K562 (cell line): ENCODE measurements at regions not wholly inside any gene's neighbourhood (a gene's known extent, or its start where the extent isn't known, plus 50 kb on each side); places are given as distances from the start of the nearest gene placed in this dataset.
A peak's percentile ranks its signal among the peaks of the same experiment; 100 is the strongest.
"Not testable (repeated sequence)": the region's sequence is repeated elsewhere in the genome, so short reads cannot be mapped to it uniquely, and the experiment has no call there.

ENCODE experiments used
- ATAC-seq: fragments of 200-7000 bp; cut with Tn5 transposase; 3 replicates; pipeline ENCODE4 v1.9.1; 2020; ENCODE audit warnings: moderate library complexity
- BruUV-seq: library from RNA; stranded (reverse); fragments of 400-500 nt; replicated peaks from 2 replicates; lab custom pipeline; 2021; lab: Mats Ljungman, UMichigan
- CTCF ChIA-PET: fragments of 300-600 bp; formaldehyde crosslinking; extraction: SDS; loops from one replicate; lab custom pipeline; 2021; ENCODE audit warnings: low intra/inter-chr PET ratio; lab: Yijun Ruan, JAX
- POLR2A ChIA-PET: fragments of 300-600, 350-650 bp; sonication (Branson Sonifier 250); formaldehyde crosslinking; extraction: SDS; loops from one replicate; lab custom pipeline; 2021; ENCODE audit warnings: antibody characterized with exemption, inconsistent platforms; lab: Yijun Ruan, JAX
- DNase-seq, 4 experiments: peaks; one replicate each; pipeline versions ENCODE4 v3.0.0 to v3.0.0-alpha.2; 2011 to 2018; ENCODE audit warnings: low spot score in 3 of 4, mixed read lengths in 3 of 4; ENCODE audit errors: extremely low read depth in 1 of 4
- FAIRE-seq: peaks from 2 replicates; lab custom pipeline; 2011; peaks lifted over from hg19 to GRCh38; lab: Jason Lieb, UNC
- H2AFZ ChIP-seq: 2 replicates; pipeline ENCODE4 v1.6.0; 2011; ENCODE audit warnings: low read depth, low read length, control low read depth, inconsistent platforms
- H3K27ac ChIP-seq: fragments of 200-600 bp; 3 replicates; pipeline ENCODE4 v1.8.0; 2011; ENCODE audit warnings: low read depth, mild to moderate bottlenecking, control low read depth, inconsistent platforms, low read length, moderate library complexity, mixed read lengths; ENCODE audit errors: extremely low read depth
- H3K27me3 ChIP-seq, 2 experiments: fragments of 300-600 bp in 1 of 2; 2 replicates in 1 of 2; 3 replicates in 1 of 2; pipeline versions ENCODE4 v1.6.0 to v1.8.0; 2011; ENCODE audit warnings: inconsistent platforms in 2 of 2, low read length in 2 of 2, mild to moderate bottlenecking in 1 of 2, mixed read lengths in 1 of 2, moderate library complexity in 1 of 2; ENCODE audit not compliant: control insufficient read depth in 2 of 2, insufficient read depth in 2 of 2
- H3K36me3 ChIP-seq: fragments of 300-600 bp; 3 replicates; pipeline ENCODE4 v1.8.0; 2011; ENCODE audit warnings: mild to moderate bottlenecking, low read length, inconsistent platforms; ENCODE audit not compliant: control insufficient read depth, insufficient read depth
- H3K4me1 ChIP-seq, 2 experiments: fragments of 200-600 bp in 1 of 2; replicated peaks in 1 of 2; 2 replicates in 1 of 2; 3 replicates in 1 of 2; pipeline versions ENCODE4 v1.5.1 to v1.8.0; 2011; ENCODE audit warnings: inconsistent platforms in 2 of 2, low read length in 2 of 2, mild to moderate bottlenecking in 1 of 2, mixed read lengths in 1 of 2, moderate library complexity in 1 of 2; ENCODE audit not compliant: control insufficient read depth in 2 of 2, insufficient read depth in 2 of 2
- H3K4me2 ChIP-seq: 2 replicates; pipeline ENCODE4 v1.6.1; 2011; ENCODE audit warnings: low read length, control low read depth, inconsistent platforms, mixed read lengths; ENCODE audit not compliant: insufficient read depth
- H3K4me3 ChIP-seq: fragments of 200-600 bp; sonication (generic), shearing (Covaris generic); 2 replicates; pipeline ENCODE4 v1.5.1; 2016; ENCODE audit warnings: control low read depth, inconsistent platforms
- H3K79me2 ChIP-seq: fragments of 200-600 bp; 3 replicates; pipeline ENCODE4 v1.8.0; 2011; ENCODE audit warnings: low read length, inconsistent platforms; ENCODE audit not compliant: control insufficient read depth, insufficient read depth
- H3K9ac ChIP-seq, 2 experiments: 2 replicates each; pipeline versions ENCODE4 v1.6.0 to v1.6.1; 2011; ENCODE audit warnings: low read depth in 2 of 2, low read length in 2 of 2, control low read depth in 1 of 2, inconsistent platforms in 1 of 2, mild to moderate bottlenecking in 1 of 2, mixed read lengths in 1 of 2; ENCODE audit not compliant: insufficient read depth in 1 of 2
- H3K9me1 ChIP-seq: one replicate; pipeline ENCODE4 v1.6.0; 2011; ENCODE audit warnings: inconsistent platforms, mild to moderate bottlenecking, low read length, moderate library complexity; ENCODE audit not compliant: control insufficient read depth, insufficient read depth
- H3K9me3 ChIP-seq: replicated peaks from 2 replicates; pipeline ENCODE4 v1.5.1; 2011; ENCODE audit warnings: low read depth, low read length, inconsistent platforms; ENCODE audit not compliant: control insufficient read depth, insufficient read depth
- H4K20me1 ChIP-seq: replicated peaks from 2 replicates; pipeline ENCODE4 v1.6.1; 2011; ENCODE audit warnings: low read length, inconsistent platforms, mixed read lengths; ENCODE audit not compliant: control insufficient read depth, insufficient read depth
- CXXC5 ChIP-seq: fragments of 250-450 bp; sonication (Bioruptor Pico); IDR thresholded peaks from 2 replicates; pipeline ENCODE4 v1.8.0; 2022; ENCODE audit warnings: inconsistent platforms, mild to moderate bottlenecking, moderate library complexity
- WGBS: fragments of 100-300 bp; shearing (Covaris generic); methylation state at CpG from one replicate; pipeline ENCODE4 v1.1.6; 2016; ENCODE audit warnings: low coverage, mixed read lengths; ENCODE audit not compliant: insufficient coverage; ENCODE audit errors: missing lambda C conversion rate; 5-methylcytosine and 5-hydroxymethylcytosine counted together
- in situ Hi-C: fragments of 300-500 bp; cut with MboI; formaldehyde crosslinking; loops from 4 replicates; pipeline ENCODE4 v1.15.0; 2018; ENCODE audit warnings: inconsistent platforms, mixed read lengths
- intact Hi-C: fragments of 100-400 bp; cut with micrococcal nuclease; formaldehyde crosslinking; loops from 2 replicates; pipeline ENCODE4 v1.14.2; 2022
- TF ChIP-seq, protein P1 (sequence below): fragments of 450-650 bp; IDR thresholded peaks from 2 replicates; pipeline ENCODE4 v1.6.1; 2016; ENCODE audit warnings: mild to moderate bottlenecking
- TF ChIP-seq, protein P2 (sequence below), 3 experiments: IDR thresholded peaks in 2 of 3; conservative IDR thresholded peaks in 1 of 3; 2 replicates each; pipeline ENCODE4 v1.5.1; 2011 to 2012; ENCODE audit warnings: low read length in 3 of 3, mild to moderate bottlenecking in 3 of 3, control low read depth in 2 of 3, improper control_type of control experiment in 1 of 3, inconsistent platforms in 1 of 3, low read depth in 1 of 3, mixed read lengths in 1 of 3, moderate library complexity in 1 of 3; ENCODE audit not compliant: insufficient read depth in 2 of 3
- TF ChIP-seq, protein P3 (sequence below): fragments of 250-450 bp; sonication (Bioruptor Pico); IDR thresholded peaks from 2 replicates; pipeline ENCODE4 v1.5.0; 2020; ENCODE audit warnings: mild to moderate bottlenecking, borderline replicate concordance

DNA sequence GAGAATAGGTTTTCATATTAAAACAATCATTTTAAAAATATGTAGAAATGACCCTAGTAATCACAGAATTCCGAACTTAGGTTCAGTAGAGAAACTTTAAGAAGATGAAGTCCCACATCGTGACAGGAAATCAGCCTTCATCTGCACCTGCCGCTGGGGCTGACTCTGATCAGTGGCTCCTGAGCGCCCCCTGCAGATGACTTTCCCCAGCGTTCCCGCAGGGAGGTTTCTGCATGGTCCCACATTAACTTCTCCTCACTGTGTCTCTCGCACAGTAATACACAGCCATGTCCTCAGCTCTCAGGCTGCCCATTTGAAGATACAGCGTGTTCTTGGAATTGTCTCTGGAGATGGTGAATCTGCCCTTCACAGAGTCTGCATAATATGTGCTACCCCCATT is 1131.1 kb downstream of the TMEM121 start:
- H3K9ac ChIP-seq: no peak overlapping the region
- H3K9me1 ChIP-seq: no peaks in the 10 kb centered on the region
- DNase-seq: no peak
- no peak for TF ChIP-seq CXXC5 (CRISPR knock-in tag)
- TF ChIP-seq, protein P1, sequence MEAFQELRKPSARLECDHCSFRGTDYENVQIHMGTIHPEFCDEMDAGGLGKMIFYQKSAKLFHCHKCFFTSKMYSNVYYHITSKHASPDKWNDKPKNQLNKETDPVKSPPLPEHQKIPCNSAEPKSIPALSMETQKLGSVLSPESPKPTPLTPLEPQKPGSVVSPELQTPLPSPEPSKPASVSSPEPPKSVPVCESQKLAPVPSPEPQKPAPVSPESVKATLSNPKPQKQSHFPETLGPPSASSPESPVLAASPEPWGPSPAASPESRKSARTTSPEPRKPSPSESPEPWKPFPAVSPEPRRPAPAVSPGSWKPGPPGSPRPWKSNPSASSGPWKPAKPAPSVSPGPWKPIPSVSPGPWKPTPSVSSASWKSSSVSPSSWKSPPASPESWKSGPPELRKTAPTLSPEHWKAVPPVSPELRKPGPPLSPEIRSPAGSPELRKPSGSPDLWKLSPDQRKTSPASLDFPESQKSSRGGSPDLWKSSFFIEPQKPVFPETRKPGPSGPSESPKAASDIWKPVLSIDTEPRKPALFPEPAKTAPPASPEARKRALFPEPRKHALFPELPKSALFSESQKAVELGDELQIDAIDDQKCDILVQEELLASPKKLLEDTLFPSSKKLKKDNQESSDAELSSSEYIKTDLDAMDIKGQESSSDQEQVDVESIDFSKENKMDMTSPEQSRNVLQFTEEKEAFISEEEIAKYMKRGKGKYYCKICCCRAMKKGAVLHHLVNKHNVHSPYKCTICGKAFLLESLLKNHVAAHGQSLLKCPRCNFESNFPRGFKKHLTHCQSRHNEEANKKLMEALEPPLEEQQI: no peak
- TF ChIP-seq, protein P2, sequence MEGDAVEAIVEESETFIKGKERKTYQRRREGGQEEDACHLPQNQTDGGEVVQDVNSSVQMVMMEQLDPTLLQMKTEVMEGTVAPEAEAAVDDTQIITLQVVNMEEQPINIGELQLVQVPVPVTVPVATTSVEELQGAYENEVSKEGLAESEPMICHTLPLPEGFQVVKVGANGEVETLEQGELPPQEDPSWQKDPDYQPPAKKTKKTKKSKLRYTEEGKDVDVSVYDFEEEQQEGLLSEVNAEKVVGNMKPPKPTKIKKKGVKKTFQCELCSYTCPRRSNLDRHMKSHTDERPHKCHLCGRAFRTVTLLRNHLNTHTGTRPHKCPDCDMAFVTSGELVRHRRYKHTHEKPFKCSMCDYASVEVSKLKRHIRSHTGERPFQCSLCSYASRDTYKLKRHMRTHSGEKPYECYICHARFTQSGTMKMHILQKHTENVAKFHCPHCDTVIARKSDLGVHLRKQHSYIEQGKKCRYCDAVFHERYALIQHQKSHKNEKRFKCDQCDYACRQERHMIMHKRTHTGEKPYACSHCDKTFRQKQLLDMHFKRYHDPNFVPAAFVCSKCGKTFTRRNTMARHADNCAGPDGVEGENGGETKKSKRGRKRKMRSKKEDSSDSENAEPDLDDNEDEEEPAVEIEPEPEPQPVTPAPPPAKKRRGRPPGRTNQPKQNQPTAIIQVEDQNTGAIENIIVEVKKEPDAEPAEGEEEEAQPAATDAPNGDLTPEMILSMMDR (IDR thresholded peaks at IDR 0.05 in 2 of 3, conservative IDR thresholded peaks at IDR 0.05 in 1 of 3; ENCODE audit: insufficient read depth in 2 of 3, low read depth in 1 of 3, low read length in 3 of 3): peak in 1 of 3 experiments; percentile 10; a peak in 1 of 6 replicates
- TF ChIP-seq, protein P3, sequence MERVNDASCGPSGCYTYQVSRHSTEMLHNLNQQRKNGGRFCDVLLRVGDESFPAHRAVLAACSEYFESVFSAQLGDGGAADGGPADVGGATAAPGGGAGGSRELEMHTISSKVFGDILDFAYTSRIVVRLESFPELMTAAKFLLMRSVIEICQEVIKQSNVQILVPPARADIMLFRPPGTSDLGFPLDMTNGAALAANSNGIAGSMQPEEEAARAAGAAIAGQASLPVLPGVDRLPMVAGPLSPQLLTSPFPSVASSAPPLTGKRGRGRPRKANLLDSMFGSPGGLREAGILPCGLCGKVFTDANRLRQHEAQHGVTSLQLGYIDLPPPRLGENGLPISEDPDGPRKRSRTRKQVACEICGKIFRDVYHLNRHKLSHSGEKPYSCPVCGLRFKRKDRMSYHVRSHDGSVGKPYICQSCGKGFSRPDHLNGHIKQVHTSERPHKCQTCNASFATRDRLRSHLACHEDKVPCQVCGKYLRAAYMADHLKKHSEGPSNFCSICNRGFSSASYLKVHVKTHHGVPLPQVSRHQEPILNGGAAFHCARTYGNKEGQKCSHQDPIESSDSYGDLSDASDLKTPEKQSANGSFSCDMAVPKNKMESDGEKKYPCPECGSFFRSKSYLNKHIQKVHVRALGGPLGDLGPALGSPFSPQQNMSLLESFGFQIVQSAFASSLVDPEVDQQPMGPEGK (CRISPR knock-in tag): no peak
- in situ Hi-C loops: no loop called here
- H4K20me1 ChIP-seq: no peaks in the 10 kb centered on the region
- H3K27me3 ChIP-seq: no peaks in the 10 kb centered on the region
- CTCF ChIA-PET: no interaction called here
- H3K27ac ChIP-seq: no peak overlapping the region
- POLR2A ChIA-PET: no interaction called here
- H3K4me3 ChIP-seq: no peak overlapping the region
- no peaks in the 10 kb centered on the region for H3K79me2 ChIP-seq
- 0% methylated on average over 7 of the region's 8 CpGs for WGBS
- H3K4me1 ChIP-seq: no peaks in the 10 kb centered on the region
- H2AFZ ChIP-seq: no peak overlapping the region
- H3K36me3 ChIP-seq: no peaks in the 10 kb centered on the region
- H3K4me2 ChIP-seq: no peak overlapping the region
- ATAC-seq: no peak
- H3K9me3 ChIP-seq: no peaks in the 10 kb centered on the region
- intact Hi-C loops: no loop called here
- no TSS peak for BruUV-seq
- no peak for FAIRE-seq

DNA sequence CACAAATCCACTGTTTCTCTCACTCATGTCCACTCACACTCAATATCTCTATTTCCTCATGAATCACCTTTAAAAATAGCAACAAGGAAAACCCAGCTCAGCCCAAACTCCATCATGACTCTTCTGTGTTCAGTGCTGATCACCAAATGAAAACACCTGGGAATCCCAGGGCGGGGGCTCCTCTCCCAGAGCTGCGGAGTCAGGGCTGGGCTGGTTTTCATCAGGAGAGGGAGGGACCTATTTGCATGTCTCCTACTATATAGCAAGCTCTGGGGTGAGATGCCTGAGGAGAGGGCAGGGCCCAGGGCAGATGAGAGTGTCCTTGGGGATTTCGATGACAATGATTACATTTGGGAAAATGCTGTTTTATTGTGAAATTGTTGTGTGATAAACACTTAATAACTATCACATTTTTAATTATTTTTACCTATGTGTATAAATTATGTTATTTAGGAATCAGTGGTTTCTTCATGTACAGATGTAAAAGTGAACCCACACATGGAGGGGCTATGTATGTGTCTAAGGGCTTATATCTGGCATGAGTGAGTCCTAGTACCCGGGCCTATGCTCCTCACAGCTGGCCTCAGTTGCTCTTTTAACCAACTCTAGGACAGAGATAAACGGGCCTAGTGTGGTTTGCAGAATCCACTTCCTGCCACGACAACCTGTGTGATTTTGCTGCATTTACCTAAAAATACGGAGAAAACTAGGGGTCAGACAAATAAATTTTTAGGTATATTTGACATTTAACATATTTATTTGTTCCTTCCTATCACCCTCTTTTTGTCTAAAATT is 1131.9 kb downstream of the TMEM121 start:
- H3K27me3 ChIP-seq, H3K4me1 ChIP-seq, POLR2A ChIA-PET, H3K36me3 ChIP-seq, H3K4me3 ChIP-seq, H3K27ac ChIP-seq, H3K79me2 ChIP-seq, H3K9ac ChIP-seq, in situ Hi-C loops, H4K20me1 ChIP-seq, H3K4me2 ChIP-seq, H3K9me3 ChIP-seq, H3K9me1 ChIP-seq, FAIRE-seq, CTCF ChIA-PET, intact Hi-C loops, H2AFZ ChIP-seq, BruUV-seq, ATAC-seq, DNase-seq: not testable (repeated sequence)
- WGBS: 2% methylated on average over 7 of the region's 7 CpGs
